ENCODE measurements at regions not wholly inside any gene's neighbourhood (a gene's known extent, or its start where the extent isn't known, plus 50 kb on each side); places are given as distances from the start of the nearest gene placed in this dataset.
A peak's percentile ranks its signal among the peaks of the same experiment; 100 is the strongest.

- no peak for TF ChIP-seq CTCF (IDR thresholded peaks at IDR 0.05)
- DNase-seq (no peak), ATAC-seq (no peak)
- intact Hi-C loops (cut with DNase I) = no loop called here
- Histone ChIP-seq H3K4me3 (no peak overlapping the region), H3K27me3 (ENCODE audit: insufficient read depth in 3 of 3, low read length in 2 of 3) (no peaks in the 10 kb centered on the region), H3K27ac (no peak overlapping the region), H3K9me3 (no peaks in the 10 kb centered on the region), H3K4me1 (no peaks in the 10 kb centered on the region), H3K36me3 (ENCODE audit: insufficient read depth in 1 of 2, low read depth in 1 of 2) (no peaks in the 10 kb centered on the region)
- WGBS, 3 donors = 86 to 87% (median 87%) methylated on average over 2 of the region's 2 CpGs
Measured at GRCh38 chr1:213481395-213481794, 430.4 kb downstream of the RPS6KC1 start.

GRCh38 chr1:213484333-213484732, 433.3 kb downstream of the RPS6KC1 start:
- Histone ChIP-seq H3K9me3 (no peaks in the 10 kb centered on the region), H3K4me3 (no peak overlapping the region), H3K4me1 (no peaks in the 10 kb centered on the region), H3K36me3 (ENCODE audit: insufficient read depth in 1 of 2, low read depth in 1 of 2) (no peaks in the 10 kb centered on the region), H3K27ac (peak overlapping the region; percentile 5), H3K27me3 (ENCODE audit: insufficient read depth in 3 of 3, low read length in 2 of 3) (no peaks in the 10 kb centered on the region)
- peak; percentile 91 to 97 (median 96) for ATAC-seq
- DNase-seq = no peak
- intact Hi-C loops (cut with DNase I) = no loop called here
- WGBS, 3 donors = 16 to 34% (median 24%) methylated on average over 3 of the region's 3 CpGs
- no peak for TF ChIP-seq CTCF (IDR thresholded peaks at IDR 0.05)

- Histone ChIP-seq H3K4me3 (no peak overlapping the region), H3K9me3 (no peaks in the 10 kb centered on the region), H3K27ac (peak overlapping the region; percentile 5), H3K27me3 (ENCODE audit: insufficient read depth in 3 of 3, low read length in 2 of 3) (no peaks in the 10 kb centered on the region), H3K4me1 (no peaks in the 10 kb centered on the region), H3K36me3 (ENCODE audit: insufficient read depth in 1 of 2, low read depth in 1 of 2) (no peaks in the 10 kb centered on the region)
- ATAC-seq (peak; percentile 31 to 63 (median 55)), DNase-seq (no peak)
- intact Hi-C loops (cut with DNase I) = no loop called here
- 42 to 97% (median 96%) methylated on average over 1 of the region's 1 CpG for WGBS, 3 donors
- TF ChIP-seq CTCF (IDR thresholded peaks at IDR 0.05) = no peak
Measured at GRCh38 chr1:213484758-213485157, 433.7 kb downstream of the RPS6KC1 start.

GRCh38 chr1:213486488-213486887, 435.4 kb downstream of the RPS6KC1 start:
- WGBS, 3 donors = 59 to 89% (median 63%) methylated on average over 3 of the region's 3 CpGs
- intact Hi-C loops (cut with DNase I) = no loop called here
- Histone ChIP-seq H3K27me3 (ENCODE audit: insufficient read depth in 3 of 3, low read length in 2 of 3) (no peaks in the 10 kb centered on the region), H3K4me3 (no peak overlapping the region), H3K4me1 (no peaks in the 10 kb centered on the region), H3K27ac (no peak overlapping the region), H3K36me3 (ENCODE audit: insufficient read depth in 1 of 2, low read depth in 1 of 2) (no peaks in the 10 kb centered on the region), H3K9me3 (no peaks in the 10 kb centered on the region)
- DNase-seq (no peak), ATAC-seq (no peak)
- no peak for TF ChIP-seq CTCF (IDR thresholded peaks at IDR 0.05)

GRCh38 chr1:213491468-213491867, 440.4 kb downstream of the RPS6KC1 start:
- Histone ChIP-seq H3K36me3 (ENCODE audit: insufficient read depth in 1 of 2, low read depth in 1 of 2) (no peaks in the 10 kb centered on the region), H3K4me3 (no peak overlapping the region), H3K27ac (no peak overlapping the region), H3K27me3 (ENCODE audit: insufficient read depth in 3 of 3, low read length in 2 of 3) (peaks cover 0 to 2% (median 0%) of the 10 kb centered on the region in 3 donors), H3K9me3 (no peaks in the 10 kb centered on the region), H3K4me1 (no peaks in the 10 kb centered on the region)
- TF ChIP-seq CTCF (IDR thresholded peaks at IDR 0.05) = no peak
- 84 to 86% (median 86%) methylated on average over 5 of the region's 5 CpGs for WGBS, 3 donors
- intact Hi-C loops (cut with DNase I) = no loop called here
- no peak for DNase-seq
- ATAC-seq = no peak

Data from psoas muscle (tissue), 7 donors.